Lower leg skin (tissue), 3 donors: ENCODE measurements at regions not wholly inside any gene's neighbourhood (a gene's known extent, or its start where the extent isn't known, plus 50 kb on each side); places are given as distances from the start of the nearest gene placed in this dataset.

Source experiments
- POLR2A ChIP-seq, 2 donors: fragments of 450-650 bp; IDR thresholded peaks; one replicate each; pipeline ENCODE4 v1.6.1; 2016 to 2017; ENCODE audit warnings: antibody characterized with exemption in 2 of 2, mild to moderate bottlenecking in 1 of 2, moderate library complexity in 1 of 2
- TF ChIP-seq, protein P1 (sequence below), 3 donors: fragments of 450-650 bp; IDR thresholded peaks; one replicate each; pipeline ENCODE4 v1.5.1; 2016; ENCODE audit warnings: antibody characterized with exemption in 3 of 3, mild to moderate bottlenecking in 3 of 3, moderate library complexity in 2 of 3

DNA sequence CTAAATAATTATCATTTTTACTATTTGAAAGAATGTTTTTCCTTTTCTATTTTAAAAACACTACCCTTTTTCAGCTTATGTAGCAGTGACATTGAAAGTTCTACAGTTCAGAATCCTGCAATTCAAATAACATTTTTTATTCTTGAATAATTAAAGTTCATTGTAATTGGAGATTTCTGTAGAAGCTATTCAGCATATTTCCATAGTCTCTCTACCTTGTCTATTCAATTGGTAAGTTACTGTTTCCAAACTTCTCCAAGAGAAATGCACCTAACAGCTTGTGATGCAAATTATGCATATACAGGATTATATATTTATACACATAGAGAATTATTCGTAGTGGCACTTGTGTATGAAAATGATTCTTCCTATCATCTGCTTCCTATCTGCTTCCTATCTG lies 149.7 kb upstream of the ARRDC3 start:
- TF ChIP-seq, protein P1, sequence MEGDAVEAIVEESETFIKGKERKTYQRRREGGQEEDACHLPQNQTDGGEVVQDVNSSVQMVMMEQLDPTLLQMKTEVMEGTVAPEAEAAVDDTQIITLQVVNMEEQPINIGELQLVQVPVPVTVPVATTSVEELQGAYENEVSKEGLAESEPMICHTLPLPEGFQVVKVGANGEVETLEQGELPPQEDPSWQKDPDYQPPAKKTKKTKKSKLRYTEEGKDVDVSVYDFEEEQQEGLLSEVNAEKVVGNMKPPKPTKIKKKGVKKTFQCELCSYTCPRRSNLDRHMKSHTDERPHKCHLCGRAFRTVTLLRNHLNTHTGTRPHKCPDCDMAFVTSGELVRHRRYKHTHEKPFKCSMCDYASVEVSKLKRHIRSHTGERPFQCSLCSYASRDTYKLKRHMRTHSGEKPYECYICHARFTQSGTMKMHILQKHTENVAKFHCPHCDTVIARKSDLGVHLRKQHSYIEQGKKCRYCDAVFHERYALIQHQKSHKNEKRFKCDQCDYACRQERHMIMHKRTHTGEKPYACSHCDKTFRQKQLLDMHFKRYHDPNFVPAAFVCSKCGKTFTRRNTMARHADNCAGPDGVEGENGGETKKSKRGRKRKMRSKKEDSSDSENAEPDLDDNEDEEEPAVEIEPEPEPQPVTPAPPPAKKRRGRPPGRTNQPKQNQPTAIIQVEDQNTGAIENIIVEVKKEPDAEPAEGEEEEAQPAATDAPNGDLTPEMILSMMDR (IDR thresholded peaks at IDR 0.05) = no peak
- TF ChIP-seq POLR2A (IDR thresholded peaks at IDR 0.05) = no peak
